Osteocyte (in vitro differentiated cells): ENCODE measurements at regions not wholly inside any gene's neighbourhood (a gene's known extent, or its start where the extent isn't known, plus 50 kb on each side); places are given as distances from the start of the nearest gene placed in this dataset.
"Not testable (repeated sequence)": the region's sequence is repeated elsewhere in the genome, so short reads cannot be mapped to it uniquely, and the experiment has no call there.

Source experiments
- DNase-seq: peaks from one replicate; pipeline ENCODE4 v3.0.0; 2021; ENCODE audit warnings: mixed read lengths; ENCODE audit not compliant: unreplicated experiment; ENCODE audit errors: extremely low spot score
- H3K27ac Mint-ChIP-seq: one replicate; pipeline ENCODE4 v1.8.0; 2021; ENCODE audit warnings: mild to moderate bottlenecking, mixed read lengths; ENCODE audit not compliant: unreplicated experiment
- H3K27me3 Mint-ChIP-seq: one replicate; pipeline ENCODE4 v1.8.0; 2021; ENCODE audit warnings: mixed read lengths; ENCODE audit not compliant: unreplicated experiment
- H3K36me3 Mint-ChIP-seq: one replicate; pipeline ENCODE4 v1.8.0; 2021; ENCODE audit warnings: mixed read lengths; ENCODE audit not compliant: unreplicated experiment
- H3K4me1 Mint-ChIP-seq: one replicate; pipeline ENCODE4 v1.8.0; 2021; ENCODE audit warnings: mixed read lengths; ENCODE audit not compliant: unreplicated experiment
- H3K4me3 Mint-ChIP-seq: one replicate; pipeline ENCODE4 v1.8.0; 2021; ENCODE audit warnings: mild to moderate bottlenecking, moderate library complexity, mixed read lengths; ENCODE audit not compliant: unreplicated experiment
- H3K9me3 Mint-ChIP-seq: one replicate; pipeline ENCODE4 v1.8.0; 2021; ENCODE audit warnings: mixed read lengths; ENCODE audit not compliant: unreplicated experiment
- TF ChIP-seq, protein P1 (sequence below): fragments of 200-600 bp; sonication (generic); IDR thresholded peaks from 2 replicates; pipeline ENCODE4 v1.5.0; 2021; ENCODE audit warnings: antibody characterized with exemption, mild to moderate bottlenecking, moderate library complexity

DNA sequence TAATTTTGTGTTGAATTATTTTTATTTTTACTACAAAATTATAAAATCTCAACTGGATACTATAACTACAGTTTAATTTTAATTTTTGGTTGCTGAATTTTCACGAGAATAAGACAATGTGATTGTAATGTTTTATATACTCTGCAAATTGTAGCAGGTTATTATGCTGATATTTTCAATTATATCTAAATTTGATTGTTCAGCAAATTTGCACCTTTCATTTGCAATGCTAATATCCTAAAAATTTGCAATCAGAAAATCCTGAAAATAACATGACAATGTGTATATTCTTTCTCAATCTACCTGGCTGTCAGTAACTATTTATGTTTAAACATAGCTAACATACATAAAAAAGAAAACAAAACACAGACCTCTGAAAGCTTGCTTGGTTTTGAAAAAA, 932.2 kb upstream of the LRFN5 start:
- no peaks in the 10 kb centered on the region for H3K36me3 Mint-ChIP-seq
- TF ChIP-seq, protein P1, sequence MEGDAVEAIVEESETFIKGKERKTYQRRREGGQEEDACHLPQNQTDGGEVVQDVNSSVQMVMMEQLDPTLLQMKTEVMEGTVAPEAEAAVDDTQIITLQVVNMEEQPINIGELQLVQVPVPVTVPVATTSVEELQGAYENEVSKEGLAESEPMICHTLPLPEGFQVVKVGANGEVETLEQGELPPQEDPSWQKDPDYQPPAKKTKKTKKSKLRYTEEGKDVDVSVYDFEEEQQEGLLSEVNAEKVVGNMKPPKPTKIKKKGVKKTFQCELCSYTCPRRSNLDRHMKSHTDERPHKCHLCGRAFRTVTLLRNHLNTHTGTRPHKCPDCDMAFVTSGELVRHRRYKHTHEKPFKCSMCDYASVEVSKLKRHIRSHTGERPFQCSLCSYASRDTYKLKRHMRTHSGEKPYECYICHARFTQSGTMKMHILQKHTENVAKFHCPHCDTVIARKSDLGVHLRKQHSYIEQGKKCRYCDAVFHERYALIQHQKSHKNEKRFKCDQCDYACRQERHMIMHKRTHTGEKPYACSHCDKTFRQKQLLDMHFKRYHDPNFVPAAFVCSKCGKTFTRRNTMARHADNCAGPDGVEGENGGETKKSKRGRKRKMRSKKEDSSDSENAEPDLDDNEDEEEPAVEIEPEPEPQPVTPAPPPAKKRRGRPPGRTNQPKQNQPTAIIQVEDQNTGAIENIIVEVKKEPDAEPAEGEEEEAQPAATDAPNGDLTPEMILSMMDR = no peak
- no peak overlapping the region for H3K27ac Mint-ChIP-seq
- no peaks in the 10 kb centered on the region for H3K27me3 Mint-ChIP-seq
- no peak for DNase-seq
- peaks cover 2% of the 10 kb centered on the region for H3K4me1 Mint-ChIP-seq
- H3K9me3 Mint-ChIP-seq = peaks cover 12% of the 10 kb centered on the region
- H3K4me3 Mint-ChIP-seq = no peak overlapping the region

DNA sequence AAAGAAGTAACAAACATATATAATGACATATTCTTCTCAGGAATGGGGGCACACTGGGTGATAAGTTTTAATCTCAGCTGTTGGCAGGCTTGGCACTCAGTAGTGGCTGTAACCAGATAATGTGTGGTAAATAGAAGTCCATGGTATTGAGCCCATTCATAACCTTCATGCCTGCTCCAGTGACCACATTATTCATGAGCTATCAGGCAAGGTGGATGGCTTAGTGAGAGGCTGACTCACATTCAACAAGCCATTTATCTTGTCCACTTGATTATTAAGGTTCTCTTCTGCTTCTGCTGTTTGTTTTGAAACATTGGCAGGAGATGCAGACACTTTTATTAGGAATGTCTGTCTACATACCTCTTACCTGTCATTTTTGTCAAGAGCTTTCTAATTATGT, 950.4 kb upstream of the LRFN5 start:
- Mint-ChIP-seq H3K27ac (no peak overlapping the region), H3K4me1 (no peaks in the 10 kb centered on the region), H3K4me3 (no peak overlapping the region), H3K27me3 (no peaks in the 10 kb centered on the region), H3K36me3 (no peaks in the 10 kb centered on the region), H3K9me3 (no peaks in the 10 kb centered on the region)
- no peak for DNase-seq
- TF ChIP-seq, protein P1 = no peak

DNA sequence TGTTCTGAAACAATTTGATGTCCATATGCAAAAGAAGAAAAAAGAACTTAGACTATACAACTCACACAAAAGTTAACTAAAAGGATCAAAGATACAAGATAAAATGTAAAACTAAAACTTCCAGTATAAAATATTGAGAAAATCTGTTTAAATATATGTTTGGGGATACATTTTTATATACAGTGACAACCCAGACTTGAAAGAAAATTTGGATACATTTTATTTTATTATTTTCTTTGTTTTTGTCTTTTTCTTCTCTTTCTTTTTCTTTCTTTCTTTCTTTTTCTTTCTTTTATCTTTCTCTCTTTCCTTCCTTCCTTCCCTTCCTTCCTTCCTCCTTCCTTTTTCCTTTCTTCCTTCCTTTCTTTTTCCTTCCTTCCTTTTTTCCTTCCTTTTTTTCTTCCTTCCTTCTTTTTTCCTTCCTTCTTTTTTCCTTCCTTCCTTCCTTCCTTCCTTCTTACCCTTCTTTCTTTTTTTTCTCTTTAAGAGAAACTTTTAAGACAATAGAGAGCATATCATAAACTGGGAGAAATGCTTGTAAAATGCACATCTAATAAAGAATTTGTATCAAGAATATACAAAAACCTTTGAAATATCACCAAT, 954.5 kb upstream of the LRFN5 start:
- Mint-ChIP-seq H3K9me3 (no peaks in the 10 kb centered on the region), H3K27me3 (no peaks in the 10 kb centered on the region), H3K36me3 (no peaks in the 10 kb centered on the region), H3K4me1 (no peaks in the 10 kb centered on the region), H3K27ac (no peak overlapping the region), H3K4me3 (no peak overlapping the region)
- DNase-seq = no peak
- TF ChIP-seq, protein P1 = no peak

DNA sequence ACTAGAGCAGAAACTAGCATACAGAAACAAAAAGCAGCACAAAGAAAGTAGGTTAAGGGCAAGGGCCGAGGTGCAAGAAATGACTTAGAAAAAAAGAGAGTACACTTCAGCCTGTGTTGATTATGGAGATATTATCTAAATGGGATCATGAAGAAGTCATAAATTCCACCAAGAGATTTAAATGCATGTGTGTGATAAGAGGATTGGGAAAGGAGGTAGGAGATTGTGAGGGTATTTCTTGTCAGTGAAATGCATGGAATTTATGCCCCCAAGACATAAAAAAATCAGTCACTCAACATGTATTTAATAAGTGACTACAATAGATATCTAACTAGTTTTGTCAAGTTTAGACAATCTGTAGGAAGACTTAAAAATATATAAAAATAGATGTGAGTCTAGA, 976.2 kb upstream of the LRFN5 start:
- H3K4me1 Mint-ChIP-seq = peaks cover 3% of the 10 kb centered on the region
- DNase-seq = no peak
- no peaks in the 10 kb centered on the region for H3K27me3 Mint-ChIP-seq
- no peaks in the 10 kb centered on the region for H3K36me3 Mint-ChIP-seq
- TF ChIP-seq, protein P1 = no peak
- no peaks in the 10 kb centered on the region for H3K9me3 Mint-ChIP-seq
- H3K4me3 Mint-ChIP-seq = peak overlapping the region; percentile 73
- peak overlapping the region; percentile 51 for H3K27ac Mint-ChIP-seq

DNA sequence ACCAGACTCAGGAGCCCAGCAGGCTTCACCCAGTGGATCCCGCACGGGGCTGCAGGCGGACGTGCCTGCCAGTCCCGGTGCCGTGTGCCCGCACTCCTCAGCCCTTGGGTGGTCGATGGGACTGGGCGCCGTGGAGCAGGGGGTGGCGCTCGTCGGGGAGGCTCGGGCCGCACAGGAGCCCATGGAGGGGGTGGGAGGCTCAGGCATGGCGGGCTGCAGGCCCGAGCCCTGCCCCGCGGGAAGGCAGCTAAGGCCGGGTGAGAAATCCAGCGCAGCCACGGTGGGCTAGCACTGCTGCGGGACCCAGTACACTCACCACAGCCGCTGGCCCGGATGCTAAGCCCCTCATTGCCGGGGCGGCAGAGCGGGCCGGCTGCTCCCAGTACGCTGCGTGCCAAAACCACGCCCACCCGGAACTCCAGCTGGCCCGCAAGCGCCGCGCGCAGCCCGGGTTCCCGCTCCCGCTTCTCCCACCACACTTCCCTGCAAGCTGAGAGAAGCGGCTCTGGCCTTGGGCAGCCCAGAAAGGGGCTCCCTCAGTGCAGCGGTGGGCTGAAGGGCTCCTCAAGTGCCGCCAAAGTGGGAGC, 977.0 kb upstream of the LRFN5 start:
- Mint-ChIP-seq H3K4me3 (peak overlapping the region; percentile 73), H3K27ac (peak overlapping the region; percentile 52)
- not testable (repeated sequence) for H3K9me3 Mint-ChIP-seq, H3K4me1 Mint-ChIP-seq, H3K27me3 Mint-ChIP-seq, H3K36me3 Mint-ChIP-seq
- DNase-seq = peak; percentile 86
